GM19467 (cell line): ENCODE measurements at regions not wholly inside any gene's neighbourhood (a gene's known extent, or its start where the extent isn't known, plus 50 kb on each side); places are given as distances from the start of the nearest gene placed in this dataset.

Source experiments
- ATAC-seq: cut with Tn5 transposase; IDR thresholded peaks from one replicate; pipeline ENCODE4 v1.9.1; 2021; ENCODE audit warnings: mild to moderate bottlenecking, moderate library complexity; ENCODE audit not compliant: unreplicated experiment

DNA sequence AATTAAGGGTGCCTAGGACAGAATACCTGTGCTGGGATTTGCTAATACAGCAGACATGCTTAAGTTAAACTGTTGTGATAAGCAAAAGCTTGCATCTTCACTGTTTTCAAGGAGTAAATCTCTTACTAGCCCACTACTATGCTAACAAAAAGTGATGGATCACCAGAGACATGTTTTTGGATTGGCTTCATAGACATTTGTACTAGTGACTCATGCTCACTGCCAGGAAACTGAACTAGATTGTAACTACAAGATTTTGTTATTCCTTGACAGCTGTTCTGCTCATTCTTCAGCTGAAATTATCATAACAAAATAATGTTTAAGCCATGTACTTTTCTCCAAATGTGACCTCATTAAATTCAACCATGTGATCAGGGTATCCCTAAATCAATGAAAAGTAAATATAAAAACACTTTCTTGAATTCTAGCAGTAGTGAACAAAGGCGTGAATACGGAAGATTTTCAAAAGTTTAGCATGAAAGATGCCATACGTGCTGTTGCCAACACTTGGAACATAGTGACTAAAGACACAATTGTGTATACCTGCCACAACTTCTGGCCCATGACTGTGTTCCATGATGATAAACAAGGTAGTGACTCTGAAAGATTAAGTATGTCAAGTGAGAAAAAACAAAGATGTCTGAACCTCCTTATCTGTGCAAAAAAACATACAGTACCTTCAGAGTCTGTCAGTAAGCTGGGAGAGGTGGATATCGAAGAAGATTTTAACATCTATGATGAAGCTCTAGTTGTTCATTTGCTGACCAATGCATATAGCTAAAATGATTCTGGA, 154.0 kb downstream of the BTC start:
- ATAC-seq, result no peak

- no peak for ATAC-seq
Observed at GRCh38 chr4:74642006-74642405, 152.3 kb downstream of the BTC start.

DNA sequence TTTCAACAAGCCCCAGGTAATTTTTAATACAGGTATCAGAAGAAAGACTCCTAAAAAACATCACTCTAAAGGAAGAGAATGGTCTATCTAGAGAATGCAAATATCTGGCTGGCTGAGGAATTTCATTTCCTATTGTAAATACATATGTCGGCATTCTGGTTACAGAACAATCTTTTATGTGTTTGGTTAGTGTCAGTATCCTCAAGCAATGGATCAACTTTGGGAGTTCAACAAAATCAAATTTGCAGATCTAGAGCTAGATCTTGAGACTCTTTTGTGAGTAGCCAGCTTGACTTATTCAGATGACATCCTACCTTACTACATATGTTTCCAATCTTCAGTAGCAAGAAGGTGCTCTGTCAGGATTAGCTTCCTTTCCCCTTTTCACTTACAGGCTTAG, 145.1 kb downstream of the BTC start:
- ATAC-seq, result no peak

DNA sequence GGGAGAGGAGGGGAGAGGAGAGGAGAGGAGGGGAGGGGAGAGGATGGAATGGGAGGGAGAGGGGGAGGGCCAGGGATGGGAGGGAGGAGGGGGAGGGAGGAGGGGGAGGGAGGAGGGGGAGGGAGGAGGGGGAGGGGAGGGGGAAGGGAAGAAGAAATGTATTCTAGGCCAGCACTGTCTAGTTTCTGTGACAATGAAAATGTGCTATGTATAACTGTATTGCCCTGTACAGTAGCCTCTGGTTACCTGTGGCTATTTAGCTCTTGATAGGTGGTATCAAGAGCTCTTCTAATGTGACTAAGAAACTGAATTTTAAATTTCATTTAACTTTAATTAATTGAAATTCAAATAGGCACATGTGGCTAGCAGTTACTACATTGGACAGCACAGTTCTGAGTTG, 143.1 kb downstream of the BTC start:
- ATAC-seq, result no peak

DNA sequence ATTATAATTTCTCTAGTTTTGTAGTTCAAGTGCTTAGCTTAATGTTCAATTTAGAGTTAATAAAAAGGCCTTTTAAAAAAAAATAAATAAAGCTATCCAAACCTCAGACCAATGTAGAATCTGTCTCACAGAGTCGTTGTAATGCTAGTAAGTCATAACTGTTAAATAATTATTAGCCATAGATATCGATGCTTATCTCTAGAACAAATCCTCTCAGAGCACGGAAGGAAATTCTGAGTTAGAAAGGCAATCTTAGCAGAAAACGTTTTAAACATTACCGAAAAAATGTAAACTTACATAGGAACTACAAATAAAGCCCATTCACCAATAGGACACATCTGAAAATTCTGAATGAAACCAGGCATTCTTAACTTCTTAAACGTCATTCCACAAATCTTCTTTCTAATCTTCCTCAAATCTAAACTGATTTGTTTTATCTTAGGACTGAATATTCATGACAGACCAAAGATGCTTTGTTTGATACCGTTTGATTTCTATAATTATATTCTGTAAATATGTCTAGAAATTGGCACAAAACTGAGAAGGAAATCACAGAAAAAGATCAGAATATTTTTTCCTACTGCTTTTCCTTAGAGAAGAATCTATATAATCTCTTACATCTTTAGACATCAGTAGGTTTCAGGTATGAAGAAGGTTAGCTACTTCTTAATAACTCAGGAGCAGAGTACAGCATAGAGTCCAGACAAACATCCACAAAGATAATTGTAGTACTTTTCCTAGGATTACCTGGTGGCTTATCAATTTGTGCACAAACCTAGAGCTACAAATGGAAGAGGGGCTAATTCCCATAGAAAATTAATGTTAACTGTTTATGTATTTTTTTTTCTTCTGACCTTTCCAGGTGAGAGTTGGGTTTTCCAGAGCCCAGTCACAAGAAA, 140.7 kb downstream of the BTC start:
- ATAC-seq, result no peak

DNA sequence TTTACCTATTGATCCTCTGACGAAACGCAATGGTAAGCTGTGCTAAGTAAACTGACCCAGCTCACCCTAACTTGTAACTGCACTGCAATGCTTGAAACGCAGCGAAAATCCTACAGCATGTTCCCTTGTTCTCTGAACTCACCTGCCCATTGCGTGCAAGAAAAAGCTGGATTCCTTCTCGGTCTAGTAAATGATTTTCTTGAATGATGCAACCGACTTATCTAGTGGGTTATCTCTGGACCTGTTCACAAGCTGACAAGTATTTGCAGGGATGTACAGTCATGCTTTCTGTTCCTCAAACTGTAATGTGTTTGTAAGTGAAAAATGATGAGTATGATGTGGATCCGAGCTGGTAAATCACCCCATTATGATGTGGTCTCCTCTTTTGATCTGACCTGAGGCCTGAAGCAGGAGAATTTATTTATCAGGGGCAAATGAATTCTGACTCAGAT, 140.1 kb downstream of the BTC start:
- no peak for ATAC-seq

- no peak for ATAC-seq
Observed at GRCh38 chr4:74656596-74656995, 137.7 kb downstream of the BTC start.

DNA sequence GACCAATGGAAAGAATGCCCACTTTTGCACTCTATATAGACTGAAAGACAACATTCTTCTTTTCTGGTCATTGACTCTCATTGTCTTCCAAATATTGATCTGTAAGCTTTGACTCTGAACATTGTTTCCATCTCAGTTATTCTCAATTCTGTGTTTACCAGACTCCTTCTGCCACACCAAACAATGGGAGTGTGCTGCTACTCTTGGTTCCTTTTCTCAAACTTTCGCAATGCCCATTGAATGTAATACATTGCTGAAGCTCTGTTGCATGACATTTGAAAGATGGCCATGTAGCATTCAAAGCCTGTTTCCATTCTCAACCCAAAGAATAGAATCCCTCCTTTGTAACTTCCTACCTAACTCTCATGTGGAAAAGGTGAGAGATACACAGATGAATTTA, 136.2 kb downstream of the BTC start:
- no peak for ATAC-seq

- ATAC-seq, result no peak
Observed at GRCh38 chr4:74659576-74660411, 134.5 kb downstream of the BTC start.

DNA sequence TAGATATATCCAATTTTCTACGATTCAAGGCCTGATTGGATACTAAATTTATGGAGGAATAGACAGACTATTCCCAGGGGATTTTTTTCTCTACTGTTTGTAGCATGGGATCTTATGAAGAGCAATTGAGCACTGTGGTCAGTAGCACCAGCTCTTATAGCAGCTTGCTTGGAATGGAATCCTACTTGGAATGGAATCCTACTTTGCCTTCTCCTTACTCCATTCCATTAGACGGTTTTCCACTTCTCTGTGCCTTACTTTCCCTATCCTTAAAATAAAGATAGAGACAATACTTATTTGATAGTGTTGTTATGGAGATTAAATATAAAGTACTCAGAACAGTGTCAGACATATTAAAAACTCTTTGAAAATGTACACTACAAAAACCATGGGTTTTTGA, 133.5 kb downstream of the BTC start:
- no peak for ATAC-seq

DNA sequence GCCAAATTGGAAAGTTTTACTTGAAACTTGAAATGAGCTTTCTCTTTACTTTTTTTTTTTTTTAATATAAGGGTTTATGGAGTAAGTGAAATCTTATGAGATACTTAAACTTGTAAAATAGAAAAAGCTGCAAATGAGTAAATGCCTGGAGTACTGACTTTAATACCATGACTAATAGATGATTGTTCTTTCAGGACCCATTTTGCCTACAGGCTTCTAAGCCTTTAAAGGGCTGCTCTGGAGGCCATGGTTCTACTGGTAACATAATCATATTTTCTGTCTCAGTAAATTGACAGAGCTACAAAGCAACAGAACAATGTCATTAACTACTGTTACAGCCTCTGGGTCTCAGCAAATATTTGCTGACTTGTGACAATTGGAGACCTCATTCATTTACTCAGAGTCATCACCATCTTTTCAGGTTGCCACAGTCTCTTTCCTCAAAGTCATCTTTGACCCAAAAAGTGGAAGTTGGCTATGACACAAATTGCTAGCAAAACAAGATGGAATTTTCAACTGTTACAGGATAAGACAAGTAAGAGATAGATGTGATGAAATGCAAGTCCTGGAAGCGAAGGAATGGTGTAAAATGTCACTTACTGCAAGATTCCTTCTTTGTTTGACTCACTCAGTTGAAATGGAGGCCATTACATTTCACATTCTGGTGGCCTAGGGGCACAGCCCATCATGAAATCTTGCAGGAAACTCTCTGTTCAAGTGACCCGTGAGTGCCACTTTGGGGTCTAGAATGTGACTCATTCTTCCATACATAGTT, 132.7 kb downstream of the BTC start:
- ATAC-seq, result no peak

GRCh38 chr4:74663631-74664030, 130.7 kb downstream of the BTC start:
- ATAC-seq, result no peak

- no peak for ATAC-seq
Observed at GRCh38 chr4:74665346-74665745, 129.0 kb downstream of the BTC start.

DNA sequence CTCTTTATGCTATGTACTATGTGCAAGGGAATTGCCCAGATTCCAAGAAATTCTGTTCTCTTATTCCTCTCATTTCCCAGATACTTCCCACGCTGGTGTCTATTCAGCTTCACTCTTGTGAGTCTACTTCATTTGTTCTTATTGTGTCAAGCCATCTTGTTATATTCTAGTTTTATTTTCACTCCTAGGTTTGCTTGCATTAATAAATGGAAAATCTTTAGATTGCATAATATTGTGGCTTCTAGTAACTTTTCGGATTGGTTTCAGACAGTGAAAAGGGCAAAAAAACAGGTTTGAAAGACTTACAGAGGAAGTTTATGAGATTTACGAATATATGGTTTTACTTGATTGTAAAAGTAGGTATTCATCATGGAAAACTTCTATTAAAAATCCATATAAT, 128.4 kb downstream of the BTC start:
- no peak for ATAC-seq

- no peak for ATAC-seq
Observed at GRCh38 chr4:74667438-74667837, 126.9 kb downstream of the BTC start.

DNA sequence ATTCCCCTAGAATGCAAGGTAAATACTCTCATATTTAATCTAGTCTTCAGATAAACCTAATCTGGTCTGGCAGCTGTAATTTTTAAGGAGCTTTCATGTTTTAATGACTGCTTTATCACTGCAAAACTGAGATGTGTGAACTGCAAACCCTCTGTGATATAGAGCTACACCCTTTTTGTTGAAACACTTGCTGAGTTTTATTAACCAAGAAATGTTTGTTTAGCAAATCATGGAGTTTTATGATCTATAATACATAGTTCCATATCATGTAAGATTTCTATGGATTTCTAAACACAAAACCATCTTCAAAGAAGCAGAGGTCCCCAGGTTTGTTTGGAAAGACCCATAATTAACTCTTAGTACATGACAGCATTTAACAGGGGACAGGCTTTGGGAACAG, 126.4 kb downstream of the BTC start:
- no peak for ATAC-seq

GRCh38 chr4:74669702-74670101, 124.6 kb downstream of the BTC start:
- ATAC-seq, result no peak

DNA sequence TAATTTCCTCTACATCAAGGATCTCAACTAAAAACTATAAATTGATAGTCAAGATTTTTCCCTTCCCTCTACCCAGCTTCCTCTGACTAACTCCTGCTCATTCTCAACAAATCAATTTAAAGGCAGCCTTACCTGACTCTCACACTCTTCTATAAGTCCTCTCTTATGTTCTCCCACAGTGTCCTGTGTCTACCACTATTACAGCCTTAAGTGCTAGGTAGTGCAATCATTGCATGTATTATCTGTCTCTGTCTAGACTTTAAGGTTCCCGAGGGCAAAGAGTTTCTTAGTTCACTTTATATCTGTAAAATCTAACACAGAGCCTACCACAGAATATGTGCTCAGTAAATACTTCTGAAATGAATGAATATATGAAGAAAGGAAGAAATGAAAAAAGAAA, 123.7 kb downstream of the BTC start:
- no peak for ATAC-seq

- no peak for ATAC-seq
Observed at GRCh38 chr4:74671080-74671698, 123.1 kb downstream of the BTC start.

DNA sequence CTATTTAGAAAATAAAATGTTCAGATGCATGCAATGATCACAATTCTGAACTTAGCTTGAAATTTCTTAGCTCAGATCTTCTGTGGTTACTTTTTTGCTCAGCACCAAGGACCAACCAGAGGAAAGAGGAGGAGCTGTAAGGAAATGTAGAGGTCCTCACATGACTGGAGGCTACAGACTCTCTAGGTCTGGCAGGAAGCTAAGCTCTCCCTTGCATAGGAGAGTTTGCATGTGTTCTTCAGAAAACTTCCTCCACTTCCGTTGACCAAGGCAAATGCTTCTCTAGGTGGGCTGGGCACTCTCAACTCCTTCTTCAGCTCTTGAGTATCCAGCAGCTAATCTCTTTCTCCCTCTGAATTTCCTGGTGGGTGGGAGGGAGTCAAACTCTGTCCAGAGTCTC, 119.6 kb downstream of the BTC start:
- no peak for ATAC-seq
